ENCODE measurements at regions not wholly inside any gene's neighbourhood (a gene's known extent, or its start where the extent isn't known, plus 50 kb on each side); places are given as distances from the start of the nearest gene placed in this dataset.

- no peaks in the 10 kb centered on the region for H3K79me1 ChIP-seq (ENCODE audit: insufficient read depth, low read depth, low read length, poor library complexity, severe bottlenecking)
- no peak for DNase-seq
- H2BK120ac ChIP-seq (ENCODE audit: low read depth, low read length, poor library complexity, severe bottlenecking): no peak overlapping the region
- no peak overlapping the region for H4K91ac ChIP-seq (ENCODE audit: insufficient read length, low read depth, low read length)
- no peaks in the 10 kb centered on the region for H3K79me2 ChIP-seq (ENCODE audit: insufficient read depth, low read length)
- H3K4me2 ChIP-seq (ENCODE audit: insufficient read depth, insufficient read length, low read length): no peak overlapping the region
- no peak overlapping the region for H3T11ph ChIP-seq (ENCODE audit: low read length)
- H3K56ac ChIP-seq (ENCODE audit: insufficient read length, low read depth, low read length): no peak overlapping the region
- Mint-ChIP-seq H3K27ac (peak overlapping the region in 1 of 3 experiments; percentile 20; a peak in 1 of 7 replicates), H3K4me3 (no peak overlapping the region), H3K4me1 (peaks cover 5% of the 10 kb centered on the region in 2 experiments), H3K9me3 (no peaks in the 10 kb centered on the region), H3K36me3 (ENCODE audit: insufficient read depth in 1 of 3, low read depth in 3 of 3) (no peaks in the 10 kb centered on the region; a peak in 1 of 7 replicates), H3K27me3 (ENCODE audit: low read depth) (peaks cover 4% of the 10 kb centered on the region)
- no peak overlapping the region for H4K5ac ChIP-seq (ENCODE audit: insufficient read length, low read depth, low read length)
- TF ChIP-seq CTCF (conservative IDR thresholded peaks at IDR 0.05): no peak
- H3K14ac ChIP-seq (ENCODE audit: insufficient read depth, low read length): no peak overlapping the region
- no peak overlapping the region for H3K23ac ChIP-seq (ENCODE audit: insufficient read length, low read depth, low read length)
- H2BK20ac ChIP-seq (ENCODE audit: low read depth, low read length, poor library complexity, severe bottlenecking): no peak overlapping the region
- no peaks in the 10 kb centered on the region for H3K4me1 ChIP-seq (ENCODE audit: insufficient read depth, low read length)
- no peak overlapping the region for H3K27ac ChIP-seq (ENCODE audit: insufficient read length, low read depth, low read length)
- H2AFZ ChIP-seq (ENCODE audit: low read length): no peak overlapping the region
- H2AK5ac ChIP-seq (ENCODE audit: insufficient read length, low read length): no peak overlapping the region
- no peak overlapping the region for H2BK15ac ChIP-seq (ENCODE audit: low read depth, low read length)
- no CpG with 5 or more reads among the region's 2 CpGs for WGBS (ENCODE audit: extremely low coverage, insufficient read length, low lambda C conversion rate)
- no peak overlapping the region for H3K18ac ChIP-seq (ENCODE audit: insufficient read length, low read depth, low read length)
- no peak overlapping the region for H3K4ac ChIP-seq (ENCODE audit: low read depth, low read length)
- H3K27me3 ChIP-seq (ENCODE audit: insufficient read depth, low read length): no peaks in the 10 kb centered on the region
- no peaks in the 10 kb centered on the region for H3K23me2 ChIP-seq (ENCODE audit: insufficient read length, low read depth, low read length, poor library complexity, severe bottlenecking)
- H3K9me3 ChIP-seq (ENCODE audit: control insufficient read depth, low read depth, low read length): no peaks in the 10 kb centered on the region
- no peak overlapping the region for H2BK12ac ChIP-seq (ENCODE audit: insufficient read length, low read depth, low read length)
- H3K9ac ChIP-seq (ENCODE audit: extremely low read depth, insufficient read length, low read length): no peak overlapping the region
- no peak overlapping the region for H4K8ac ChIP-seq (replicated peaks; ENCODE audit: insufficient read length, low read depth, low read length)
- no peak overlapping the region for H2BK5ac ChIP-seq (ENCODE audit: insufficient read length, low read length)
- H4K20me1 ChIP-seq (ENCODE audit: control insufficient read depth, insufficient read depth, insufficient read length): no peaks in the 10 kb centered on the region
Observed at GRCh38 chr2:107001062-107001461, 115.1 kb upstream of the ST6GAL2 start.

All from H9 (cell line).